Endothelial cell (in vitro differentiated cells): ENCODE measurements at regions not wholly inside any gene's neighbourhood (a gene's known extent, or its start where the extent isn't known, plus 50 kb on each side); places are given as distances from the start of the nearest gene placed in this dataset.
A peak's percentile ranks its signal among the peaks of the same experiment; 100 is the strongest.

ENCODE experiments used
- DNase-seq: peaks from one replicate; pipeline ENCODE4 v3.0.0; 2021; ENCODE audit warnings: low spot score
- H3K27ac Mint-ChIP-seq: one replicate; pipeline ENCODE4 v1.8.0; 2021; ENCODE audit warnings: mixed read lengths, inconsistent platforms; ENCODE audit not compliant: unreplicated experiment
- H3K27me3 Mint-ChIP-seq: one replicate; pipeline ENCODE4 v1.8.0; 2021; ENCODE audit warnings: mild to moderate bottlenecking, moderate library complexity, mixed read lengths, inconsistent platforms; ENCODE audit not compliant: unreplicated experiment
- H3K36me3 Mint-ChIP-seq: one replicate; pipeline ENCODE4 v1.8.0; 2021; ENCODE audit warnings: mild to moderate bottlenecking, low read depth, mixed read lengths, inconsistent platforms; ENCODE audit not compliant: unreplicated experiment
- H3K4me1 Mint-ChIP-seq: one replicate; pipeline ENCODE4 v1.8.0; 2021; ENCODE audit warnings: mild to moderate bottlenecking, mixed read lengths, inconsistent platforms; ENCODE audit not compliant: unreplicated experiment
- H3K4me3 Mint-ChIP-seq: one replicate; pipeline ENCODE4 v1.8.0; 2021; ENCODE audit warnings: mild to moderate bottlenecking, mixed read lengths, inconsistent platforms; ENCODE audit not compliant: unreplicated experiment
- H3K9me3 Mint-ChIP-seq: one replicate; pipeline ENCODE4 v1.8.0; 2021; ENCODE audit warnings: mixed read lengths, inconsistent platforms; ENCODE audit not compliant: unreplicated experiment
- CTCF ChIP-seq: fragments of 200-600 bp; sonication (generic); IDR thresholded peaks from one replicate; pipeline ENCODE4 v1.5.0; 2021; ENCODE audit warnings: antibody characterized with exemption; ENCODE audit not compliant: unreplicated experiment

- no peak for DNase-seq
- H3K4me3 Mint-ChIP-seq: no peak overlapping the region
- TF ChIP-seq CTCF: no peak
- no peaks in the 10 kb centered on the region for H3K36me3 Mint-ChIP-seq
- H3K27ac Mint-ChIP-seq: no peak overlapping the region
- no peaks in the 10 kb centered on the region for H3K9me3 Mint-ChIP-seq
- peaks cover 13% of the 10 kb centered on the region for H3K4me1 Mint-ChIP-seq
- H3K27me3 Mint-ChIP-seq: peaks cover 1% of the 10 kb centered on the region
These were observed 153.8 kb upstream of the TSC22D2 start for GRCh38 chr3:150254309-150254708.

DNA sequence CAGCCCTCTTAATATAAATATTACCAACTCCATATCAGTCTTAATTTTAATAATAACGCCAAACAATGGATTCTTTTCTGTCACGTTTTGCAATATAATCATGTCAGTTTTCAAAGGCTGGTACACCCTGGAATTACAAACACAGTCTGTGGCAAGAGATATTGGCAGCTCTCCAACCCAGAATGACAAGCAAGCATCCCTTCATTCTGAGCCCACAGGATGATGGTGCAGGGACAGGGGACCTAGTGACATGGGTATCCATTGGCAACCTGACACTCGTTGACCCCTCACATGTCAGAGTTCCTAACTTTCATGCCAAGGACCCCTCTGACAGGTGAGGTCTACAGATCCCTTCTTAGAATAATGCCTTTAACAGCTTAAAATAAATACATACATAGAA lies 154.5 kb upstream of the TSC22D2 start:
- Mint-ChIP-seq H3K36me3 (no peaks in the 10 kb centered on the region), H3K4me1 (peaks cover 15% of the 10 kb centered on the region), H3K4me3 (no peak overlapping the region), H3K9me3 (no peaks in the 10 kb centered on the region), H3K27ac (no peak overlapping the region), H3K27me3 (peaks cover 1% of the 10 kb centered on the region)
- no peak for TF ChIP-seq CTCF
- DNase-seq: no peak

DNA sequence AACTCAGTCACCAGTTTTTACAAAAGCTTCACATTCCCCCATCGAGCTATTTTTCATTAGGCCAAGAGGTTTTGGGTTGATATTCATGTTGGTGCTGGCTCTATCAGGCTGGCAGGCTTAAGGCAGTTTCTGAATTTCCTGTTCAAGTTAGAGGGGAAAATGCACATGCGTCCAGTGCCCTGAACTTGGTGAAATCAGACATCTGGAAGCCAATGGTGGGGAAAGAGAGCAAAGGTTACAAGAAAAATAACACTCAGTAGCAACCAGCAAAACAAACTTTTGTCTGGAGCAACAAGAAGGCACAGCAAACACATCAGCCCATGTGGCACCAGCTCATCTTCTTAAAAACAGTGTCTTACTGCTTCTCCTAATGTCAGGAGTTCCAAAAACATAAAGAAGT lies 155.6 kb upstream of the TSC22D2 start:
- no peak overlapping the region for H3K4me3 Mint-ChIP-seq
- peaks cover 1% of the 10 kb centered on the region for H3K27me3 Mint-ChIP-seq
- H3K4me1 Mint-ChIP-seq: peaks cover 17% of the 10 kb centered on the region
- H3K36me3 Mint-ChIP-seq: no peaks in the 10 kb centered on the region
- no peaks in the 10 kb centered on the region for H3K9me3 Mint-ChIP-seq
- H3K27ac Mint-ChIP-seq: no peak overlapping the region
- no peak for TF ChIP-seq CTCF
- no peak for DNase-seq

- H3K36me3 Mint-ChIP-seq: no peaks in the 10 kb centered on the region
- peaks cover 1% of the 10 kb centered on the region for H3K27me3 Mint-ChIP-seq
- H3K27ac Mint-ChIP-seq: peak overlapping the region; percentile 65
- peaks cover 17% of the 10 kb centered on the region for H3K4me1 Mint-ChIP-seq
- no peak overlapping the region for H3K4me3 Mint-ChIP-seq
- H3K9me3 Mint-ChIP-seq: no peaks in the 10 kb centered on the region
- TF ChIP-seq CTCF: no peak
- DNase-seq: no peak
These were observed 156.7 kb upstream of the TSC22D2 start for GRCh38 chr3:150251187-150252062.

DNA sequence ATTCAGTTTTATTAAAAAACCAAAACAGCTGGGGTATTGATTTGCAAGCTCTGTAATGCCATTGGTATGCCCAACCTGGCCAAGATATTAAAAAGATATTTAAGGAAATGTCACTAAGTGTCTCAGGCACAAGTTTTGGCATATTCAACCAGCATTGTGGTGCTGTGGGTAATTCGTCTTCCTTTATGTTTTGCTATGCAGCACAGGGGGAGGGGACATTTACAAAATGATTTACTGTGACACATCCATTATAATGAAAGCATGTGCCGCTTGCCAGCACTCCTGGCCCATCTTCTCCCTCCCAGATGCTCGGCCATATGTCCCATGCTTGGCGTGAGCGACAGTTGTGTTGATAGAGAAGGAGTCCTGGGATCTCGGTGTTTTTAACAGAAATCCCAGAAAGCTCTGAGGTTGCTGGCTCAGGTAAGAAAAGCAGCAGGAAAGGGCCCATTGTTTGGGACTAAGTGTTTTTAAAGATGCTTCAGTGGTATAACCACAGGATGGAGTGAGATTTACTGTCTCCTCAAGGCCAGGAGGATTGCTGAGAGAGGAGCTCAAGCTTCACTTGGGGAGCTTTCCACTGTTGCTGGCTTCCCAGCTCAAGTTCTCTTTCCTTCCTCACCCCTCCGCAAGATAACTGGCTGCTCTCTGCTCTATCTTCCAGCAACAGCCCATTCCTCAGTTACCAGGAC lies 158.2 kb upstream of the TSC22D2 start:
- Mint-ChIP-seq H3K9me3 (no peaks in the 10 kb centered on the region), H3K4me1 (peaks cover 17% of the 10 kb centered on the region), H3K27ac (no peak overlapping the region), H3K27me3 (no peaks in the 10 kb centered on the region), H3K36me3 (no peaks in the 10 kb centered on the region), H3K4me3 (no peak overlapping the region)
- TF ChIP-seq CTCF: no peak
- DNase-seq: no peak
